ENCODE measurements at regions not wholly inside any gene's neighbourhood (a gene's known extent, or its start where the extent isn't known, plus 50 kb on each side); places are given as distances from the start of the nearest gene placed in this dataset.
"Not testable (repeated sequence)": the region's sequence is repeated elsewhere in the genome, so short reads cannot be mapped to it uniquely, and the experiment has no call there.

- DNase-seq (ENCODE audit: low read depth in 4 of 4, low spot score in 2 of 4), result no peak
Measured at GRCh38 chr3:176009256-176009655, 1150.1 kb downstream of the NAALADL2 start.

GRCh38 chr3:176005564-176005963, 1146.4 kb downstream of the NAALADL2 start:
- DNase-seq (ENCODE audit: low read depth in 4 of 4, low spot score in 2 of 4), result no peak

- DNase-seq (ENCODE audit: low read depth in 4 of 4, low spot score in 2 of 4), result no peak
Measured at GRCh38 chr3:175989161-175989560, 1130.0 kb downstream of the NAALADL2 start.

GRCh38 chr3:175988401-175988800, 1129.3 kb downstream of the NAALADL2 start:
- no peak for DNase-seq (ENCODE audit: low read depth in 4 of 4, low spot score in 2 of 4)

- DNase-seq (ENCODE audit: low read depth in 4 of 4, low spot score in 2 of 4), result no peak
Measured at GRCh38 chr3:175985781-175986180, 1126.6 kb downstream of the NAALADL2 start.

GRCh38 chr3:175983379-175983778, 1124.2 kb downstream of the NAALADL2 start:
- no peak for DNase-seq (ENCODE audit: low read depth in 4 of 4, low spot score in 2 of 4)

GRCh38 chr3:175980486-175981090, 1121.5 kb downstream of the NAALADL2 start:
- no peak for DNase-seq (ENCODE audit: low read depth in 4 of 4, low spot score in 2 of 4)

GRCh38 chr3:175977968-175978752, 1119.0 kb downstream of the NAALADL2 start:
- DNase-seq (ENCODE audit: low read depth in 4 of 4, low spot score in 2 of 4), result no peak

- DNase-seq (ENCODE audit: low read depth in 4 of 4, low spot score in 2 of 4), result no peak
Measured at GRCh38 chr3:175969456-175969855, 1110.3 kb downstream of the NAALADL2 start.

- DNase-seq (ENCODE audit: low read depth in 4 of 4, low spot score in 2 of 4), result no peak
Measured at GRCh38 chr3:175965036-175965435, 1105.9 kb downstream of the NAALADL2 start.

- DNase-seq (ENCODE audit: low read depth in 4 of 4, low spot score in 2 of 4), result no peak
Measured at GRCh38 chr3:175957427-175957826, 1098.3 kb downstream of the NAALADL2 start.

- no peak for DNase-seq (ENCODE audit: low read depth in 4 of 4, low spot score in 2 of 4)
Measured at GRCh38 chr3:175956964-175957363, 1097.8 kb downstream of the NAALADL2 start.

GRCh38 chr3:175951047-175951694, 1092.0 kb downstream of the NAALADL2 start:
- DNase-seq (ENCODE audit: low read depth in 4 of 4, low spot score in 2 of 4), result no peak

GRCh38 chr3:175948041-175948440, 1088.9 kb downstream of the NAALADL2 start:
- no peak for DNase-seq (ENCODE audit: low read depth in 4 of 4, low spot score in 2 of 4)

- DNase-seq (ENCODE audit: low read depth in 4 of 4, low spot score in 2 of 4), result no peak
Measured at GRCh38 chr3:175941352-175941751, 1082.2 kb downstream of the NAALADL2 start.

GRCh38 chr3:175940881-175941280, 1081.7 kb downstream of the NAALADL2 start:
- DNase-seq (ENCODE audit: low read depth in 4 of 4, low spot score in 2 of 4), result no peak

- no peak for DNase-seq (ENCODE audit: low read depth in 4 of 4, low spot score in 2 of 4)
Measured at GRCh38 chr3:175940243-175940642, 1081.1 kb downstream of the NAALADL2 start.

- DNase-seq (ENCODE audit: low read depth in 4 of 4, low spot score in 2 of 4), result not testable (repeated sequence)
Measured at GRCh38 chr3:175937367-175937766, 1078.2 kb downstream of the NAALADL2 start.

- DNase-seq (ENCODE audit: low read depth in 4 of 4, low spot score in 2 of 4), result no peak
Measured at GRCh38 chr3:175932586-175932985, 1073.5 kb downstream of the NAALADL2 start.

GRCh38 chr3:175919133-175919532, 1060.0 kb downstream of the NAALADL2 start:
- DNase-seq (ENCODE audit: low read depth in 4 of 4, low spot score in 2 of 4), result no peak

- DNase-seq (ENCODE audit: low read depth in 4 of 4, low spot score in 2 of 4), result no peak
Measured at GRCh38 chr3:175916191-175916934, 1057.2 kb downstream of the NAALADL2 start.

All from left renal cortex interstitium (tissue), 4 donors.